Stomach (tissue), 4 donors: ENCODE measurements at regions not wholly inside any gene's neighbourhood (a gene's known extent, or its start where the extent isn't known, plus 50 kb on each side); places are given as distances from the start of the nearest gene placed in this dataset.

Experiments used
- CTCF ChIP-seq, 7 experiments: fragments of 450-650 bp in 4 of 7; fragments of 200-600 bp in 3 of 7; sonication (generic) in 3 of 7; IDR thresholded peaks; one replicate each; pipeline ENCODE4 v1.5.1; 2016 to 2019; ENCODE audit warnings: antibody characterized with exemption in 7 of 7, control low read depth in 2 of 7, mild to moderate bottlenecking in 1 of 7
- EP300 ChIP-seq: sonication (generic); formaldehyde crosslinking; IDR thresholded peaks from one replicate; pipeline ENCODE4 v1.6.1; 2017; ENCODE audit warnings: antibody characterized with exemption
- POLR2AphosphoS5 ChIP-seq, 3 donors: sonication (generic); formaldehyde crosslinking; IDR thresholded peaks; one replicate each; pipeline ENCODE4 v1.6.1; 2016; ENCODE audit warnings: antibody characterized with exemption in 3 of 3

- TF ChIP-seq EP300 = no peak
- no peak for TF ChIP-seq CTCF (IDR thresholded peaks at IDR 0.05)
- TF ChIP-seq POLR2AphosphoS5 (IDR thresholded peaks at IDR 0.05) = no peak
Observed at GRCh38 chr9:88623698-88624097, 88.7 kb downstream of the NXNL2 start.
